ENCODE measurements at regions not wholly inside any gene's neighbourhood (a gene's known extent, or its start where the extent isn't known, plus 50 kb on each side); places are given as distances from the start of the nearest gene placed in this dataset.

GRCh38 chr5:175593794-175594193, 64.1 kb upstream of the HRH2 start:
- H3K27me3 Mint-ChIP-seq, result peaks cover 6 to 12% of the 10 kb centered on the region in 2 donors
- no peak overlapping the region for H3K27ac Mint-ChIP-seq
- intact Hi-C loops (cut with micrococcal nuclease), result no loop called here
- Histone ChIP-seq H3K27ac (ENCODE audit: low read depth, low read length) (no peak overlapping the region), H3K9me3 (ENCODE audit: control insufficient read depth in 1 of 2, low read length in 2 of 2) (no peaks in the 10 kb centered on the region), H3K4me3 (ENCODE audit: low read length in 2 of 2) (no peak overlapping the region), H3K4me1 (ENCODE audit: insufficient read depth, low read length) (no peaks in the 10 kb centered on the region), H3K36me3 (ENCODE audit: insufficient read depth, low read length) (no peaks in the 10 kb centered on the region), H3K27me3 (ENCODE audit: insufficient read depth, low read length) (no peaks in the 10 kb centered on the region)
- POLR2A ChIA-PET (ENCODE audit: partially characterized antibody), result no interaction called here
- CTCF ChIA-PET (ENCODE audit: partially characterized antibody), result interaction anchor here (1.3 kb wide), 1 partner anchor 60 kb away, joined by 3 read pairs; no protein-coding TSS in a partner anchor
- H3K4me3 Mint-ChIP-seq, result no peak overlapping the region
- no peak for DNase-seq
- H3K4me1 Mint-ChIP-seq, result peaks cover 0 to 5% (median 3%) of the 10 kb centered on the region in 4 donors
- peaks cover 0 to 5% (median 0%) of the 10 kb centered on the region in 8 donors for H3K9me3 Mint-ChIP-seq
- no peaks in the 10 kb centered on the region for H3K36me3 Mint-ChIP-seq

- Mint-ChIP-seq H3K36me3 (no peaks in the 10 kb centered on the region), H3K9me3 (peaks cover 0 to 5% (median 0%) of the 10 kb centered on the region in 8 donors), H3K4me3 (no peak overlapping the region), H3K4me1 (peaks cover 0 to 3% (median under 1%) of the 10 kb centered on the region in 4 donors), H3K27ac (no peak overlapping the region), H3K27me3 (peaks cover 7 to 12% of the 10 kb centered on the region in 2 donors)
- Histone ChIP-seq H3K4me3 (ENCODE audit: low read length in 2 of 2) (no peak overlapping the region), H3K27ac (ENCODE audit: low read depth, low read length) (no peak overlapping the region), H3K4me1 (ENCODE audit: insufficient read depth, low read length) (no peaks in the 10 kb centered on the region), H3K27me3 (ENCODE audit: insufficient read depth, low read length) (no peaks in the 10 kb centered on the region), H3K9me3 (ENCODE audit: control insufficient read depth in 1 of 2, low read length in 2 of 2) (no peaks in the 10 kb centered on the region), H3K36me3 (ENCODE audit: insufficient read depth, low read length) (no peaks in the 10 kb centered on the region)
- intact Hi-C loops (cut with micrococcal nuclease), result no loop called here
- POLR2A ChIA-PET (ENCODE audit: partially characterized antibody), result no interaction called here
- CTCF ChIA-PET (ENCODE audit: partially characterized antibody), result interaction anchor here (1.4 kb wide), 1 partner anchor 101 kb away, joined by 3 read pairs; no protein-coding TSS in a partner anchor
- DNase-seq, result no peak
Measured at GRCh38 chr5:175595905-175596304, 62.0 kb upstream of the HRH2 start.

GRCh38 chr5:175596761-175597189, 61.1 kb upstream of the HRH2 start:
- ChIA-PET POLR2A (ENCODE audit: partially characterized antibody) (no interaction called here), CTCF (ENCODE audit: partially characterized antibody) (no interaction called here)
- no peaks in the 10 kb centered on the region for H3K4me1 ChIP-seq (ENCODE audit: insufficient read depth, low read length)

GRCh38 chr5:175597718-175598117, 60.2 kb upstream of the HRH2 start:
- no peaks in the 10 kb centered on the region for H3K27me3 ChIP-seq (ENCODE audit: insufficient read depth, low read length)
- H3K36me3 Mint-ChIP-seq, result no peaks in the 10 kb centered on the region
- H3K4me1 ChIP-seq (ENCODE audit: insufficient read depth, low read length), result no peaks in the 10 kb centered on the region
- no peaks in the 10 kb centered on the region for H3K36me3 ChIP-seq (ENCODE audit: insufficient read depth, low read length)
- H3K4me3 Mint-ChIP-seq, result no peak overlapping the region
- H3K27me3 Mint-ChIP-seq, result peaks cover 7 to 16% of the 10 kb centered on the region in 2 donors
- ChIA-PET POLR2A (ENCODE audit: partially characterized antibody) (no interaction called here), CTCF (ENCODE audit: partially characterized antibody) (no interaction called here)
- H3K4me3 ChIP-seq (ENCODE audit: low read length in 2 of 2), result no peak overlapping the region
- H3K4me1 Mint-ChIP-seq, result peaks cover 0 to 3% (median under 1%) of the 10 kb centered on the region in 4 donors
- no peak overlapping the region for H3K27ac Mint-ChIP-seq
- no peaks in the 10 kb centered on the region for H3K9me3 ChIP-seq (ENCODE audit: control insufficient read depth in 1 of 2, low read length in 2 of 2)
- intact Hi-C loops (cut with micrococcal nuclease), result no loop called here
- H3K9me3 Mint-ChIP-seq, result peaks cover 0 to 5% (median 0%) of the 10 kb centered on the region in 8 donors
- H3K27ac ChIP-seq (ENCODE audit: low read depth, low read length), result no peak overlapping the region
- no peak for DNase-seq

More at GRCh38 chr5:175596761-175597189, 61.1 kb upstream of the HRH2 start:
- peaks cover 7 to 12% of the 10 kb centered on the region in 2 donors for H3K27me3 Mint-ChIP-seq
- H3K4me1 Mint-ChIP-seq, result peaks cover 0 to 3% (median under 1%) of the 10 kb centered on the region in 4 donors
- Histone ChIP-seq H3K9me3 (ENCODE audit: control insufficient read depth in 1 of 2, low read length in 2 of 2) (no peaks in the 10 kb centered on the region), H3K27ac (ENCODE audit: low read depth, low read length) (no peak overlapping the region), H3K4me3 (ENCODE audit: low read length in 2 of 2) (no peak overlapping the region), H3K27me3 (ENCODE audit: insufficient read depth, low read length) (no peaks in the 10 kb centered on the region), H3K36me3 (ENCODE audit: insufficient read depth, low read length) (no peaks in the 10 kb centered on the region)
- no peaks in the 10 kb centered on the region for H3K36me3 Mint-ChIP-seq
- DNase-seq, result no peak
- no peak overlapping the region for H3K27ac Mint-ChIP-seq
- intact Hi-C loops (cut with micrococcal nuclease), result no loop called here
- peaks cover 0 to 5% (median 0%) of the 10 kb centered on the region in 8 donors for H3K9me3 Mint-ChIP-seq
- peak overlapping the region in 1 of 8 donors; percentile 29 for H3K4me3 Mint-ChIP-seq

GRCh38 chr5:175598774-175599173, 59.1 kb upstream of the HRH2 start:
- DNase-seq, result no peak
- Mint-ChIP-seq H3K36me3 (no peaks in the 10 kb centered on the region), H3K9me3 (peaks cover 0 to 5% (median 0%) of the 10 kb centered on the region in 8 donors), H3K4me3 (no peak overlapping the region), H3K27ac (no peak overlapping the region), H3K4me1 (peaks cover 0 to 3% (median under 1%) of the 10 kb centered on the region in 4 donors), H3K27me3 (peaks cover 7 to 16% of the 10 kb centered on the region in 2 donors)
- no peaks in the 10 kb centered on the region for H3K27me3 ChIP-seq (ENCODE audit: insufficient read depth, low read length)
- H3K36me3 ChIP-seq (ENCODE audit: insufficient read depth, low read length), result no peaks in the 10 kb centered on the region
- no peaks in the 10 kb centered on the region for H3K4me1 ChIP-seq (ENCODE audit: insufficient read depth, low read length)
- intact Hi-C loops (cut with micrococcal nuclease), result no loop called here
- H3K9me3 ChIP-seq (ENCODE audit: control insufficient read depth in 1 of 2, low read length in 2 of 2), result no peaks in the 10 kb centered on the region
- CTCF ChIA-PET (ENCODE audit: partially characterized antibody), result no interaction called here
- H3K27ac ChIP-seq (ENCODE audit: low read depth, low read length), result no peak overlapping the region
- H3K4me3 ChIP-seq (ENCODE audit: low read length in 2 of 2), result no peak overlapping the region
- POLR2A ChIA-PET (ENCODE audit: partially characterized antibody), result no interaction called here

GRCh38 chr5:175599210-175599609, 58.7 kb upstream of the HRH2 start:
- no peaks in the 10 kb centered on the region for H3K9me3 ChIP-seq (ENCODE audit: control insufficient read depth in 1 of 2, low read length in 2 of 2)
- Mint-ChIP-seq H3K4me1 (peaks cover 0 to 3% (median under 1%) of the 10 kb centered on the region in 4 donors), H3K9me3 (peaks cover 0 to 3% (median 0%) of the 10 kb centered on the region in 8 donors), H3K27ac (no peak overlapping the region), H3K27me3 (peaks cover 7 to 14% of the 10 kb centered on the region in 2 donors), H3K36me3 (no peaks in the 10 kb centered on the region), H3K4me3 (no peak overlapping the region)
- POLR2A ChIA-PET (ENCODE audit: partially characterized antibody), result no interaction called here
- no peaks in the 10 kb centered on the region for H3K36me3 ChIP-seq (ENCODE audit: insufficient read depth, low read length)
- H3K27me3 ChIP-seq (ENCODE audit: insufficient read depth, low read length), result no peaks in the 10 kb centered on the region
- H3K4me1 ChIP-seq (ENCODE audit: insufficient read depth, low read length), result no peaks in the 10 kb centered on the region
- no peak for DNase-seq
- H3K27ac ChIP-seq (ENCODE audit: low read depth, low read length), result no peak overlapping the region
- no peak overlapping the region for H3K4me3 ChIP-seq (ENCODE audit: low read length in 2 of 2)
- intact Hi-C loops (cut with micrococcal nuclease), result no loop called here
- CTCF ChIA-PET (ENCODE audit: partially characterized antibody), result no interaction called here

- Mint-ChIP-seq H3K4me1 (peaks cover 0 to 5% (median 2%) of the 10 kb centered on the region in 4 donors), H3K36me3 (peaks cover 0 to 3% of the 10 kb centered on the region in 2 donors), H3K4me3 (no peak overlapping the region), H3K27me3 (peaks cover 0 to 9% of the 10 kb centered on the region in 2 donors), H3K9me3 (peaks cover 0 to 4% (median under 1%) of the 10 kb centered on the region in 8 donors), H3K27ac (no peak overlapping the region)
- ChIA-PET POLR2A (ENCODE audit: partially characterized antibody) (interaction anchor here (1.1 kb wide), 1 partner anchor 11 kb away, joined by 3 read pairs; no protein-coding TSS in a partner anchor), CTCF (ENCODE audit: partially characterized antibody) (interaction anchor here (1.2 kb wide), 1 partner anchor 19 kb away, joined by 3 read pairs; no protein-coding TSS in a partner anchor)
- DNase-seq, result no peak
- no peak overlapping the region for H3K4me3 ChIP-seq (ENCODE audit: low read length in 2 of 2)
- H3K4me1 ChIP-seq (ENCODE audit: insufficient read depth, low read length), result peaks cover under 1% of the 10 kb centered on the region
- H3K9me3 ChIP-seq (ENCODE audit: control insufficient read depth in 1 of 2, low read length in 2 of 2), result no peaks in the 10 kb centered on the region
- intact Hi-C loops (cut with micrococcal nuclease), result loop anchor here (10.0 kb wide), 1 partner anchor 49 kb away; no protein-coding TSS in a partner anchor
- H3K27ac ChIP-seq (ENCODE audit: low read depth, low read length), result no peak overlapping the region
- no peaks in the 10 kb centered on the region for H3K27me3 ChIP-seq (ENCODE audit: insufficient read depth, low read length)
- no peaks in the 10 kb centered on the region for H3K36me3 ChIP-seq (ENCODE audit: insufficient read depth, low read length)
Measured at GRCh38 chr5:175603987-175604739, 53.7 kb upstream of the HRH2 start.

All from CD4-positive, alpha-beta memory T cell (primary cell).